Heart left ventricle (tissue), 16 donors: ENCODE measurements at regions not wholly inside any gene's neighbourhood (a gene's known extent, or its start where the extent isn't known, plus 50 kb on each side); places are given as distances from the start of the nearest gene placed in this dataset.

ENCODE experiments used
- ATAC-seq, 4 donors: fragments of 200-7000 bp; cut with Tn5 transposase; one replicate each; pipeline ENCODE4 v1.9.1; 2020 to 2022; ENCODE audit warnings: moderate library complexity in 4 of 4, mild to moderate bottlenecking in 3 of 4, moderate number of reproducible peaks in 1 of 4
- DNase-seq, 5 donors: peaks; one replicate each; pipeline ENCODE4 v3.0.0-alpha.2; 2020
- H3K27ac ChIP-seq, 12 donors: fragments of 200-600 bp; sonication (generic) in 4 of 12; one replicate each; pipeline versions ENCODE4 v1.5.0 to v1.8.0; 2016 to 2022; ENCODE audit warnings: mild to moderate bottlenecking in 2 of 12
- H3K27me3 ChIP-seq, 9 donors: fragments of 200-600 bp; sonication (generic) in 2 of 9; one replicate each; pipeline versions ENCODE4 v1.5.1 to v1.8.0; 2016 to 2022; ENCODE audit warnings: mild to moderate bottlenecking in 3 of 9
- H3K36me3 ChIP-seq, 9 donors: fragments of 200-600 bp; sonication (generic) in 2 of 9; one replicate each; pipeline versions ENCODE4 v1.5.0 to v1.8.0; 2018 to 2022; ENCODE audit warnings: mild to moderate bottlenecking in 2 of 9
- H3K4me1 ChIP-seq, 12 donors: fragments of 200-600 bp; sonication (generic) in 4 of 12; one replicate each; pipeline versions ENCODE4 v1.5.0 to v1.8.0; 2016 to 2022; ENCODE audit warnings: mild to moderate bottlenecking in 3 of 12
- H3K4me3 ChIP-seq, 12 donors: fragments of 200-600 bp; sonication (generic) in 4 of 12; one replicate each; pipeline versions ENCODE4 v1.5.0 to v1.8.0; 2017 to 2022; ENCODE audit warnings: mild to moderate bottlenecking in 9 of 12, moderate library complexity in 4 of 12
- H3K9me3 ChIP-seq, 12 donors: fragments of 200-600 bp; sonication (generic) in 4 of 12; one replicate each; pipeline versions ENCODE4 v1.5.0 to v1.8.0; 2016 to 2022; ENCODE audit warnings: mild to moderate bottlenecking in 1 of 12
- POLR2A ChIP-seq, 2 donors: fragments of 450-650 bp; IDR thresholded peaks; one replicate each; pipeline ENCODE4 v1.6.1; 2017; ENCODE audit warnings: antibody characterized with exemption in 2 of 2, mild to moderate bottlenecking in 2 of 2, moderate library complexity in 2 of 2
- WGBS, 4 donors: extraction: QIAGEN DNeasy Blood & Tissue Kit in 2 of 4; methylation state at CpG; one replicate each; pipeline versions ENCODE4 v1.1.5 to v1.1.7; 2013 to 2018; 5-methylcytosine and 5-hydroxymethylcytosine counted together
- intact Hi-C, 10 donors: fragments of 100-400 bp; cut with DNase I; formaldehyde crosslinking; loops; one replicate each; pipeline versions ENCODE4 v1.11.1 to v1.14.2; 2022
- TF ChIP-seq, protein P1 (sequence below), 12 donors: fragments of 200-600 bp; sonication (generic) in 4 of 12; IDR thresholded peaks; one replicate each; pipeline versions ENCODE4 v1.5.0 to v1.8.0; 2018 to 2022; ENCODE audit warnings: antibody characterized with exemption in 12 of 12, mild to moderate bottlenecking in 5 of 12
- donor health status: ischemic (EF 13 %, LVEDD 7.1; RV severe dilation, severe dysfunction).
- donor health status: healthy with polysubstance abuse.
- donor health status: DM: no; HTN: yes; CAD: no.
- donor health status: DM: no; HTN: no; CAD: no.
- donor health status: ischemic (EF 25% LVEDD 6.9; RV normal size, moderate dysfunction).
- donor health status: ischemic (EF 25% LVEDD 5.7; RV mildly dilated, moderate dysfunction).
- donor health status: healthy.
- donor health status: DM: yes; HTN: yes; CAD: no.
- donor health status: ischemic (EF 35%, LVEDD 5.7; RV mildly dilated, moderate dysfunction).
- donor health status: nonischemic (EF 11% LVEDD 7.7; RV severe dilation, severe dysfunction).
- donor health status: DM: yes; HTN: yes; CAD: no.
- donor health status: PGD.
- donor health status: ischemic (EF 29% LVEDD 5.4; RV normal size, mild dysfunction).
- donor health status: nonischemic (EF 23%, LVEDD 6.1; RV moderate dilation, normal function).

DNA sequence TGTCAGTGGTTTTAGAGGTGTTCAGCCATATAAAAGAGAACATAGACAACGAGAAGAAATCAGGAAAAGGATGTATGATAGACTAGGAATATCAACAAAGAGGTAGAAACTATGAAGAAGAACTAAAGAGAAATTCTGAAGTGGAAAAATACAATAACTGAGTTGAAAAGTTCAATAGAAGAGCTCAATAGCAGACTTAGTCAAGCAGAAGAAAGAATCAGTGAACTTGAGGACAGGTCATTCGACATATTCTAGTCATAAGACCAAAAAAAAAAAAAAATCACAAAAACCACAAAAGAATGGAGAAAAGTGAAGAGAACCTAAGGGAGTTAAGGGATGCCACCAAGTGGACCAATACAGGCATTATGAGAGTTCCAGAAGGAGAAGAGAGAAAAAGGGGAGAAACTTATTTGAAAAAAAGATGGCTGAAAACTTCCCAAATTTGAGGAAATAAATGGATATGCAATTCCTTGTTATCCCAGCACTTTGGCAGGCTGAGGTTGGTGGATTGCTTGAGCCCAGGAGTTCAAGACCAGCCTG is 321.2 kb downstream of the ABCC12 start:
- TF ChIP-seq POLR2A (IDR thresholded peaks at IDR 0.05), result no peak
- TF ChIP-seq, protein P1, sequence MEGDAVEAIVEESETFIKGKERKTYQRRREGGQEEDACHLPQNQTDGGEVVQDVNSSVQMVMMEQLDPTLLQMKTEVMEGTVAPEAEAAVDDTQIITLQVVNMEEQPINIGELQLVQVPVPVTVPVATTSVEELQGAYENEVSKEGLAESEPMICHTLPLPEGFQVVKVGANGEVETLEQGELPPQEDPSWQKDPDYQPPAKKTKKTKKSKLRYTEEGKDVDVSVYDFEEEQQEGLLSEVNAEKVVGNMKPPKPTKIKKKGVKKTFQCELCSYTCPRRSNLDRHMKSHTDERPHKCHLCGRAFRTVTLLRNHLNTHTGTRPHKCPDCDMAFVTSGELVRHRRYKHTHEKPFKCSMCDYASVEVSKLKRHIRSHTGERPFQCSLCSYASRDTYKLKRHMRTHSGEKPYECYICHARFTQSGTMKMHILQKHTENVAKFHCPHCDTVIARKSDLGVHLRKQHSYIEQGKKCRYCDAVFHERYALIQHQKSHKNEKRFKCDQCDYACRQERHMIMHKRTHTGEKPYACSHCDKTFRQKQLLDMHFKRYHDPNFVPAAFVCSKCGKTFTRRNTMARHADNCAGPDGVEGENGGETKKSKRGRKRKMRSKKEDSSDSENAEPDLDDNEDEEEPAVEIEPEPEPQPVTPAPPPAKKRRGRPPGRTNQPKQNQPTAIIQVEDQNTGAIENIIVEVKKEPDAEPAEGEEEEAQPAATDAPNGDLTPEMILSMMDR (IDR thresholded peaks at IDR 0.05), result no peak
- H3K9me3 ChIP-seq, result peaks cover 0 to 42% (median 23%) of the 10 kb centered on the region in 12 donors
- 51 to 65% (median 61%) methylated on average over 2 of the region's 2 CpGs for WGBS, 4 donors

DNA sequence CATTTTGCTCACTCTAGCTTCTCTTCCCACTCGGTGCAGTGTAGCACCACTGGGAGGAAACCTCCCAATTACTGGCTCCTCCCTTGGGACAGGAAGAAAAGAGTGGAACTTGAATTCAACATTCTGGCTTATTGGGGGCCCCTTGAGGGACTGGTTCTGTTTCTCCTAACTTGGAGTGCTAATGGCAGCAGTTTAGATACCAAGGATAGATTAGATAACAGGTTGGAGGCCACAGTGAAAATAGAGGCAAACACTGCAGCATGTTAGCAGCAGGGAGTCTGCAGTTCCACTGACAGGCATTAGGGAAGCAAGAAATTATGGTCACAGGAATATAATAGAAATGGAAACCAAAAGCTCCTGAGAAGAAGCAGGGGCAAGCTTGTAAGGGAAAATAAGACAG is 322.0 kb downstream of the ABCC12 start:
- Histone ChIP-seq H3K4me1 (no peaks in the 10 kb centered on the region), H3K36me3 (no peaks in the 10 kb centered on the region), H3K4me3 (no peak overlapping the region), H3K27me3 (no peaks in the 10 kb centered on the region), H3K9me3 (peaks cover 0 to 44% (median 23%) of the 10 kb centered on the region in 12 donors), H3K27ac (no peak overlapping the region)
- TF ChIP-seq, protein P1 (IDR thresholded peaks at IDR 0.05), result no peak
- no peak for TF ChIP-seq POLR2A (IDR thresholded peaks at IDR 0.05)
- WGBS, 4 donors, result 42 to 56% (median 49%) methylated on average over 1 of the region's 1 CpG
- intact Hi-C loops, result no loop called here
- no peak for DNase-seq
- ATAC-seq, result no peak

More for the DNA sequence above, 321.2 kb downstream of the ABCC12 start:
- H3K36me3 ChIP-seq, result no peaks in the 10 kb centered on the region
- H3K4me3 ChIP-seq, result no peak overlapping the region
- no peak for DNase-seq
- ATAC-seq, result no peak
- no peaks in the 10 kb centered on the region for H3K4me1 ChIP-seq
- intact Hi-C loops, result no loop called here
- no peaks in the 10 kb centered on the region for H3K27me3 ChIP-seq
- H3K27ac ChIP-seq, result no peak overlapping the region

DNA sequence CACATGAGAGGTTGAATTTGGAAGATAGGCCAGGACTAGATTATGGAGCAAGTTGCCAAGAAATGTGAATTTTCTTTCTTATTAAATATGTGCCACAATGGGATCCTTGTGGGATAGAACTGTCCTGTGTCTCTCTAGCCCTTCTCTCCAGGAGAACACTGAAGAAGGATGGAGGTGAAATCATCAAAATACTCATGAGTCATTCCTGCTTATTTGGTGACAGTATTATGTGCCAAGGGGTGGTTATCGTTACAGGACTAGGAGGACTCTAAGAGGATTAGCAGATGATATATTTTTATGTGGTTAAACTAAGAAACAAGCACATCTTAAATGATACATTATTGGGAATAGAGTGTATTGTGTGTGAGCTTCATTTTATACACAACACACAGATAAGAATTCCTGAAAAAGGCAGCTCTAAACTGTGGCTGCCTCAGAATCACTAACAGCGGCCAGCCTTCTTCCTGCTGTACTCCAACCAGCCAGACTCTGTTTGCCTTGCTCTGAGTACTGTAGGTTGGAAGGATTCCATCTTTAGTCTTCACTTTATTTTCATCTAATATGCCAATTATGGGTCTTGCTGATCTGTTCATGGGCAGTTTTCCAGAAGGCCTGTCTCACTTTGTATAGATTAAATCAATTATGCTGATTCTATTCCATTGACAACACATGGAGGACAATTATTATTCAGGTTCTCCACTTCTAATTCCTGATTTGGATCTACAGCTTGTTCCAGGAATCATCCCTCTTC is 325.8 kb downstream of the ABCC12 start:
- no peak overlapping the region for H3K27ac ChIP-seq
- DNase-seq, result no peak
- H3K36me3 ChIP-seq, result no peaks in the 10 kb centered on the region
- no peaks in the 10 kb centered on the region for H3K4me1 ChIP-seq
- WGBS, 4 donors, result 80 to 88% (median 86%) methylated on average over 2 of the region's 2 CpGs
- ATAC-seq, result no peak
- intact Hi-C loops, result no loop called here
- TF ChIP-seq, protein P1 (IDR thresholded peaks at IDR 0.05), result no peak
- TF ChIP-seq POLR2A (IDR thresholded peaks at IDR 0.05), result no peak
- H3K9me3 ChIP-seq, result peaks cover 0 to 43% (median 21%) of the 10 kb centered on the region in 12 donors
- no peaks in the 10 kb centered on the region for H3K27me3 ChIP-seq
- H3K4me3 ChIP-seq, result no peak overlapping the region

DNA sequence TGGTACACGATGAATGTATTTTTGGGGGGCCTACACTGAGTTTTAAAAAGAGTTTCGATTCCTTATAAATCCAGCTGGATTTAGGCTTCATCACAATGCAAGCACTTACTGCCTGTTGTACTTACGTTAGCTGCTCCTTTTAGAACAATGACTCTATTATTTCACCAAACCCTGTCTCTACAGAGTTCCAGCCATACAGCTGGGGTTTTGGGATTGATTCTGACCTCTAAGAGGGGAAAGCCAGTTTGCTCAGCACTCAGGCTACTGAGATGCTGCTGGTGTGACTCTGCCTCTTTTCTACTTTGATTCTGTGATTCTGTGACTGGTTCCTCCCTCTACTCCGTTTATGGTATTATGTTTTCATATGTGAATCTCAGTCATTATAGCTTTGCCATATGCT is 329.7 kb downstream of the ABCC12 start:
- Histone ChIP-seq H3K9me3 (peaks cover 0 to 16% (median 7%) of the 10 kb centered on the region in 12 donors), H3K27me3 (no peaks in the 10 kb centered on the region), H3K36me3 (no peaks in the 10 kb centered on the region), H3K27ac (no peak overlapping the region), H3K4me1 (no peaks in the 10 kb centered on the region), H3K4me3 (no peak overlapping the region)
- TF ChIP-seq POLR2A (IDR thresholded peaks at IDR 0.05), result no peak
- TF ChIP-seq, protein P1 (IDR thresholded peaks at IDR 0.05), result no peak
- WGBS, 4 donors, result 61 to 73% (median 70%) methylated on average over 4 of the region's 4 CpGs
- intact Hi-C loops, result no loop called here
- no peak for ATAC-seq
- DNase-seq, result no peak
